ES-I3 (cell line): ENCODE measurements at regions not wholly inside any gene's neighbourhood (a gene's known extent, or its start where the extent isn't known, plus 50 kb on each side); places are given as distances from the start of the nearest gene placed in this dataset.
"Not testable (repeated sequence)": the region's sequence is repeated elsewhere in the genome, so short reads cannot be mapped to it uniquely, and the experiment has no call there.

Source experiments
- H3K36me3 ChIP-seq: 2 replicates; pipeline ENCODE4 v1.6.1; 2013; ENCODE audit warnings: mild to moderate bottlenecking, low read length, control low read depth, moderate library complexity; ENCODE audit not compliant: insufficient read depth
- H3K4me1 ChIP-seq: 2 replicates; pipeline ENCODE4 v1.6.1; 2013; ENCODE audit warnings: mild to moderate bottlenecking, control low read depth, low read length; ENCODE audit not compliant: insufficient read depth
- H3K9ac ChIP-seq: 2 replicates; pipeline ENCODE4 v1.6.1; 2013; ENCODE audit warnings: low read depth, mild to moderate bottlenecking, low read length, moderate library complexity
- H3K9me3 ChIP-seq: 2 replicates; pipeline ENCODE4 v1.6.1; 2013; ENCODE audit warnings: mild to moderate bottlenecking, low read length, moderate library complexity; ENCODE audit not compliant: control insufficient read depth, insufficient read depth

DNA sequence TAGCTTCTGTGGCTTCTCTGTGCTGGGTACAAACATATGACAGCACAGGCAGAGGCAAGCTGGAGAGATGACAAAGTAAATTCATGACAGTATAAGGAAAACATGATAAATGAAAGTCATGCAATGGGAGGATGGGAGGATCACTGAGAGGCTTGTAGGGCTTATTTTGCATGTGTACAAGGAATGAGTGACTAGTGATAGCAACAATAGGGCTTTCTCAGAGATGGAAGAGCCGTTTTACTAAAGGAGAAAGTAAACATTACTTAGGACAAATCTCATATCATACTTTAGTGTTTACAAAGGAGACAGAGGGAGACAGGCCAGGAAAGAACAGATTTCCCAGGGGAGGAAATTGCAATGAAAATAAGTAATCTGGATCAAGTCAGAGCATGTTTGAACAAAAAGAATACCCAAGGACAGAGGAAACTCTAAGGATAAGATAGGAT lies 82.5 kb upstream of the RBMS1 start:
- Histone ChIP-seq H3K9ac (no peak overlapping the region), H3K36me3 (no peaks in the 10 kb centered on the region), H3K4me1 (peaks cover 3% of the 10 kb centered on the region), H3K9me3 (no peaks in the 10 kb centered on the region)

DNA sequence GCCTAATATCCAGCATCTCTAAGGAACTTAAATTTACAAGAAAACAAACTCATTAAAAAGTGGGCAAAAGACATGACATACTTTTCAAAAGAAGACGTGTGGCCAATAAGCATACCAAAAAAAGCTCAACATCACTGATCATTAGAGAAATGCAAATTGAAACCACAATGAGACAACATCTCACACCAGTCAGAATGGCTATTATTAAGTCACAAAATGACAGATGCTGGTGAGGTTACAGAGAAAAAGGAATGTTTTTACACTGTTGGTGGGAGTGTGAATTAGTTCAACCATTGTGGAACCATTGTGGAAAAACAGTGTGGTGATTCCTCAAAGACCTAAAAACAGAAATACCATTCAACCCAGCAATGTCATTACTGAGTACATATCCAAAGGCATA lies 83.5 kb upstream of the RBMS1 start:
- H3K9me3 ChIP-seq, H3K36me3 ChIP-seq, H3K9ac ChIP-seq: not testable (repeated sequence)
- peaks cover 12% of the 10 kb centered on the region for H3K4me1 ChIP-seq

DNA sequence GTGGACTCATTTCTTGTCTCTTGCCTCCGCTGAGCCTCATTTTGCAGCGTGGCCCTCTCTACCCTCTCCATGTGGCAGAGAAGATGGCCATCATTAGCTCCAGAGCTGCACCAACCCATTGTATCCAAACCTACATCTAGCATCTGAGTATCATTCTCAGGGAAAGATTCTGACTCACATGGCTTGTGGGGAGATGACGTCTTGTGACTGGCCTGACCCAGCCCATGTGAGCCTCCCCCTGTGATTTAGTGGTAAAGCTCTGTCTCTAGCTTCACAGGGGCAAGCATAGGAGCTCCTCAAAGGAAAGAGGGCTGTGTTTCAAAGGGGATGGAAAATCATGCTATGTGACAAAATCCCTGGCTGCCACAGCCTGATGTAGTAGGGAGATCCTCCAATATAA lies 87.4 kb upstream of the RBMS1 start:
- no peak overlapping the region for H3K9ac ChIP-seq
- H3K36me3 ChIP-seq, result no peaks in the 10 kb centered on the region
- H3K4me1 ChIP-seq, result peaks cover 33% of the 10 kb centered on the region
- H3K9me3 ChIP-seq, result no peaks in the 10 kb centered on the region

DNA sequence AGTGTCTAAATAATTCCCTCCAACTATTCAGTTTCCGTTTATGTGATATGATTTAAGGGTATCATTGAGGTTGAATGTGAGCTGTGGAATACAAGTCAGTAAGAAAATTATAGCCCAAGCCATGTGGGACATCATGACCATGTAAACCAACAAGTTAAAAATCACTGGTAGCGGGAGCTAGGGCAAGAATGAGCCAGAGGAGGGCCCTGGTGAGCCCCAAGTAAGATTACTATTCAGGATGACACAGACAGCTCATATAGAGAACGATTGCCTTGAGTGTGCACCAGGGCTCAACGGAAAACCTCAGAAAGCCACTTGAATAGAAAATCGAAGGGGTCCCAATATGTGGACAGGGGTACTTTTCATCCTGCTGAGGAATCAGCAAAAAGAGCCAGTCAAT lies 87.8 kb upstream of the RBMS1 start:
- Histone ChIP-seq H3K9me3 (no peaks in the 10 kb centered on the region), H3K4me1 (peaks cover 32% of the 10 kb centered on the region), H3K9ac (no peak overlapping the region), H3K36me3 (no peaks in the 10 kb centered on the region)

DNA sequence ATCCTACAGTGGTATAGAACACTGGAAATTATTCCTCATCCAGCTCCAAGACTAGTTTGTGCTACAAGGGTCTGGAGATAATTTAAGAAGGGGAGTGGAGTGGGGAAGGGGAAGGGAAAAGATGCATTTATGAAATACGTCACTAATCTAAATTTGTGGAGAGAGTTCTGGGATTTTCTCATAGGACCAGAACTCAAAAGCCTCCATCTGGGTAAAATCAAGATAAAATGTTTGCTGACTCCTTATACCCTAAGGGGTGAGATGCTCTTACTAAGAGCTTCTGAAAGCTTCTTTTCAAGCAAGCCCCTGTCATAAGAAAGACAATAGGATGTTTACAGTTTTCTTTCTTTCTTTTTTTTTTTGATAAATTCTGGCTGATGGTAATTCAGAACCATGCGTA lies 88.5 kb upstream of the RBMS1 start:
- peaks cover 32% of the 10 kb centered on the region for H3K4me1 ChIP-seq
- H3K36me3 ChIP-seq, result no peaks in the 10 kb centered on the region
- no peak overlapping the region; the same call in 1 of the 2 replicates for H3K9ac ChIP-seq
- no peaks in the 10 kb centered on the region for H3K9me3 ChIP-seq

DNA sequence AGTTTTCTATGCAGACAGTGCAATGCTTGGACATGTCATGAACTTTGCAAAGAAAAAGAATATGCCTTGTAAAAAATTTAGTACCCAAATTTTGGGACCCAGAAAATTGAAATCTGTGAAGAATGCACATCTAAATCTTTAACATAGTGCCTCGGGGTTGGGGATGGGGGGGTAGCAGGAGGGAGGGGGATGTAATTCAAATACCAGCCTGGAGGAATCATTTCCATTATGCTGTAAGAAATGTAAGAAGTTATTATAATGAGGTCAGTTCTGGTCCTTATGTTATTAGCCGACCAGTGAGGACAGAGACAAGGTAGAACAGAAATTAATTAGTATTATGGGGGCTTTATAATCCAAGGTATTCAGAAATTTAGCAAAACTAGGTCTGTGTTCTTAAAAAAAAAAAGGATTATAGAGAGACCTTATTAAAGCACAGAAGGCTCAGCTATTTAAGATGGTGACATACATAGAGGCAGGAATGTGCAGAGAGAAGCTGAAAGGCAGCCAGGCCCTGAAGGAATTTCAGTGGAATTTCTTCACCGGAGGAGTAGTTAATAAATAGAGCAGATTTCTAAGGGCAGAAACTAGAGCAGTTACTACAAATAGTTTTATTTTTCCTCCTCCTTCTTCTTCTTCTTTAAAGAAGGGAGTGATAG lies 89.0 kb upstream of the RBMS1 start:
- H3K36me3 ChIP-seq, result no peaks in the 10 kb centered on the region
- H3K9me3 ChIP-seq, result no peaks in the 10 kb centered on the region; the same call in 1 of the 2 replicates
- H3K9ac ChIP-seq, result no peak overlapping the region
- peaks cover 32% of the 10 kb centered on the region for H3K4me1 ChIP-seq

DNA sequence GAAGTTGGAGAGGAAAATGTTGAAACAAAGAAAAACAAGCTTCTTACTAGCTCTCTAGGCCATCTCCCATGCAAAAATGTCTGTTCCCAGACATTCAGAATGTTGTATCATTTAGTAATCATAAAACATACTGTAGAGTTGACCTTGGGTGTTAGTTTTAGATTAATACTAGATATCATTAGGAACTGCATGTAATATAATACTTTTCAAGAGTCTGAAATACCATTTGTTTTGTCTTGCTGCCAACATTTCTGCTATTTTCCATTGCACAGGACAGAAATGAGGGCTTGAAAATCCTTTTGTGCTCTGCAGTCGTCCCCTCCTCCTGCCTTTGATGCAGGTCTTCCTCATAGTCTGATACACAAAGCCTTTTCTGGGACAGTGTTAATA lies 89.5 kb upstream of the RBMS1 start:
- Histone ChIP-seq H3K9ac (no peak overlapping the region), H3K36me3 (no peaks in the 10 kb centered on the region), H3K4me1 (peaks cover 32% of the 10 kb centered on the region), H3K9me3 (no peaks in the 10 kb centered on the region; the same call in 1 of the 2 replicates)

DNA sequence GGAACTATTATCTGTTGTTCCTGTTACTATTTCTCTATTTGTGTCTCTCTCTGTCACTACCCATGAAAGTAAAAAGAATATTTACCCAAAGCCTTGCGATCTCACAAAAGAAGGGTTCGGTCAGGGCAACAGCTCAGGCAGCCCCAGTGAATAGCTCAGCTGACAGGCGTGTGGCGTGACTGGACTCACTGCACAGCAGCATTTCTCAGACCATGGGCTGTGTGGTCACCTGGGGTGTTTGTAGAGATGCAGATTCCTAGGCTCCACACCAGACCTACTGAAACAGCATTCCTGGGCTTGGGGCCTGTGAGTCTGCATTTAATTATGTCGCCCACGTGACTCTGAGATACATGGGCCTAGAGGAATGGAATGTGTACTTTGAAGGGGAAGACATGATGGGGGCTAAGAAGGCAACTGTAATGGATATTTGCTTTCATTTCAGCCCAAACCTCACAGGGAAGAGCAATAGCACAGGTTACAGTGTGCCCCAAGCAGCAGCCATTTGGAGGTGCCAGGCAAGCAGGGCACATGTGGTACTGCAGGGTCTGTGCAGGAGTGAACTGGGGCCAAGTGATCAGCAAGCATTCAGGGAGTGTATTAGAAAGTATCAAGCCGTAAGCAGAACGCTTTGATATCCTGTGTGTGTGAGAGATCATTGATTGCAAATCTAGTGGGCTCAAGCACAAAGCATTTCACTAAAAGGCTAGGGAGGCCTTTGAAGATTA lies 90.4 kb upstream of the RBMS1 start:
- Histone ChIP-seq H3K9ac (no peak overlapping the region), H3K36me3 (no peaks in the 10 kb centered on the region), H3K9me3 (no peaks in the 10 kb centered on the region; the same call in 1 of the 2 replicates), H3K4me1 (peaks cover 32% of the 10 kb centered on the region)

DNA sequence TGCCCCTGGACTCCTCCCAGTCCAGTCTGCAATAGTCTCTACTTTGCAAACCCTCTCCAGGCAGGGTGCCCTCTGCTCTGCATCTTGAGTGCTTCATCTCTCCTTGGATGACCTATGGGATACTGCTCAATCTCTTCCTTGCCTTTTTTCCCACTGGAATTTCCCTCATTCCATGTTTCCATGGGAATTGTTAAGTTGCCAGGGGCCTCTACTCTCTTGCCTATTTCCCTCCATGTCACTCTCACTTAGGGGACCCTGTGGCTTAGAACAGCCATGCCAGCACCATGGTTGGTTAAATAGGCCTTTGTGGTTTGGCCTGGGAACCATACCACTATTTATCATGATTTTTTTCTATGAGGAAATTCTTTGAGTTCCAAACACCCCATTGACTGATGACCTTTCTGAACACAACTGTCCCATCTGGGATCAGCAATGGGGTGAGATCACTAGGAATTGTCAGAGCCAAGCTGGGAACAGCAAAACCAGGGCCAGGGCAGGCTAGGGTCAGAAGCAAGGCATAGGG lies 91.4 kb upstream of the RBMS1 start:
- H3K9ac ChIP-seq, result no peak overlapping the region
- H3K9me3 ChIP-seq, result no peaks in the 10 kb centered on the region; the same call in 1 of the 2 replicates
- H3K4me1 ChIP-seq, result peaks cover 32% of the 10 kb centered on the region
- no peaks in the 10 kb centered on the region for H3K36me3 ChIP-seq

DNA sequence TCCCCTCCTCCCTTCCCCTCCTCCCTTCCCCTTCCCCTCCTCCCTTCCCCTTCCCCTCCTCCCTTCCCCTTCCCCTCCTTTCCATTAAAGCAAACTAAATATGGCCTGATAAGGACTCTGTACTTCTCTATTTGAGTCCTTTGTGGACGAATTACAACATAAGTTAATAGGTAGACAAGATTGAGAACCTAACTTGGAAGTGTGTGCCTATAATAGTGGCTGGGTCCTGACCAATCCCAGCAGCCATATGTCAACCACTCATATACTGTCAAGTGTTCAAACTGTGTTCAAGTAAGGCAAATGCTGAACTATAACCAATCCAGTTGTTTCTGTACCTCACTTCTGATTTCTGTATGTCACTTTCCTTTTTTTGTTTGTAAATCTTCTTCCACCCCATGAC lies 97.1 kb upstream of the RBMS1 start:
- Histone ChIP-seq H3K36me3 (no peaks in the 10 kb centered on the region), H3K9ac (no peak overlapping the region), H3K9me3 (no peaks in the 10 kb centered on the region; the same call in 1 of the 2 replicates), H3K4me1 (no peaks in the 10 kb centered on the region)

DNA sequence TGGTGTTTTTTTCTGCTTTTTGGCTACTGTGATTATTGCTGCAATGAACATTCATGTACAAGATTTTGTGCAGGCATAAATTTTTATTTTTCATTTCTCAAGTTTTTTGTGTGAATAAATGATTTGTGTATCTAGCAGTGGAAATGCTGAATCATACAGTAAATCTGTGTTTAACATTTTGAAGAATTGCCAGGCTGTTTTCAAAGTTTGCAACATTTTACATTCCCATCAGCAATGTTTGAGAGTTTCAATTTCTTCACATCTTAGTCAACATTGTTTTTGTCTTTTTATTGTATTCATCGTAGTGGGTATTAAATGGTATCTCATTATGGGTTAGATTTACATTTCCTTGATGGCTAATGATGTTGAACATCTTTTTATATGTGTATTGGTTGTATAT lies 98.8 kb upstream of the RBMS1 start:
- Histone ChIP-seq H3K9ac (no peak overlapping the region), H3K9me3 (no peaks in the 10 kb centered on the region; the same call in 1 of the 2 replicates), H3K4me1 (no peaks in the 10 kb centered on the region), H3K36me3 (no peaks in the 10 kb centered on the region)

DNA sequence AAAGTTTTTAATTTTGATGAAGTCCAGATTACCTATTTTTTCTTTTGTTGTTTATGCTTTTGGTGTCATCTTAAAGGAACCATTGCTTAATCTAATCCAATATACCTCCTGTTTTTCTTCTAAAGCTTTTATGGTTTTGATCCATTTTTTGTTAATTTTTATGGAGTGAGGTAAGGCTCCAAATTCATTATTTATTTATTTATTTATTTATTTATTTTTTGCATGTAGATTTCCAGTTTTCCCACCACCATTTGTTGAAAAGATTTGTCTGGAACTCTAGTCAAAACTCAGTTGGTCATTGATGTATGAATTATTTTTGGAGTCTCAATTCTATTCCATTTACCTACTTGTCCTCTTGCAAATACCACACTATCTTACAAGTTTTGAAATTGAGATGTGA lies 99.4 kb upstream of the RBMS1 start:
- no peaks in the 10 kb centered on the region for H3K9me3 ChIP-seq
- no peaks in the 10 kb centered on the region for H3K36me3 ChIP-seq
- H3K9ac ChIP-seq, result no peak overlapping the region
- no peaks in the 10 kb centered on the region for H3K4me1 ChIP-seq

DNA sequence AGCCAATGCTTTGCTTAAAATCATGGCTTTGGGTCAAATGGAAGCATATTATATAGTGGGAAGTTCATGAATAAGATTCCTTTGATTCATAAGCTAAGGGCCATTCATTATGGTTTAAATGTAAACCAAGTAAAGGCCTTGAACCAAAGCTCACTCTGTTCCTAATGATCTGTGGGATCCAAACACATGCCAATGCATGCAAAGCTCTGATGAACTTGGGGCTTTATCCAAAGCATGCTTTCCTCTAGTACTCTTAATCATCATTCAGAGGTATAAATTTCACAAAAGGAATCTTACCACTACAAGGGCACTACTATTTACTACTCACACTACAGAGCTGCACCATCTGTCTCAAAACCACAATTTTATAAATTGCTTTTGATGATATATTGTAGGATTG lies 102.8 kb upstream of the RBMS1 start:
- Histone ChIP-seq H3K9me3 (no peaks in the 10 kb centered on the region), H3K4me1 (no peaks in the 10 kb centered on the region), H3K36me3 (no peaks in the 10 kb centered on the region), H3K9ac (no peak overlapping the region)

DNA sequence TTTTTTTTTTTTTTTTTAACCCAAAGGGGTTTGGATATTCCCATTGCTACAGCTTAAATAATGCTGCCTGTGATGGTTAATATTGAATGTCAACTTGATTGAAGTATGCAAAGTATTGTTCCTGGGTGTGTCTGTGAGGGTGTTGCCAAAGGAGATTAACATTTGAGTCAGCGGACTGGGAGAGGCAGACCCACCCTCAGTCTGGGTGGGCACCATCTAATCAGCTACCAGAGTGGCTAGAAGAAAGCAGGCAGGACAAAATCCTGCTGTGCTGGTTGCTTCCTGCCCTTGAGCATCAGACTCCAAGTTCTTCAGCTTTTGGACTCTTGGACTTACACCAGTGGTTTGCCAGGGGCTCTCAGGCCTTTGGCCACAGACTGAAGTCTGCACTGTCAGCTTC lies 106.8 kb upstream of the RBMS1 start:
- H3K9ac ChIP-seq, H3K9me3 ChIP-seq, H3K4me1 ChIP-seq, H3K36me3 ChIP-seq: not testable (repeated sequence)

DNA sequence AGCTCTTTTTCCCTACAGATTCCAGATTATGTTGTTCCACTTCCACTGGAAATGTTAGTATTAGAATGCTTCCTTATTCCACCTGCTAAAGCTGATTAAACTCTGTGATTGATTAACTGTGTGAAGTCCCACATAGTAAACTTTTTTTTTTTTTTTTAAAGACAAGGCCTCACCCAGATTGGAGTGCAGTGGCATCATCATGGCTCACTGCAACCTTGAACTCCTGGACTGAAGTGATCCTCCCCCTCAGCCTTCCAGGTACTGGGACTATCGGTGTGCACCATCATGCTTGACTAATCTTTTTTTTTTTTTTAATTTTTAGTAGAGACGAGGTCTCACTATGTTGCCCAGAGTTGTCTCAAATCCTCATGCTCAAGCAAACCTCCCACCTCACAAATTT lies 108.5 kb upstream of the RBMS1 start:
- no peaks in the 10 kb centered on the region for H3K4me1 ChIP-seq
- no peaks in the 10 kb centered on the region for H3K9me3 ChIP-seq
- no peaks in the 10 kb centered on the region for H3K36me3 ChIP-seq
- H3K9ac ChIP-seq, result no peak overlapping the region
